GM13977 (cell line): ENCODE measurements at regions not wholly inside any gene's neighbourhood (a gene's known extent, or its start where the extent isn't known, plus 50 kb on each side); places are given as distances from the start of the nearest gene placed in this dataset.
"Not testable (repeated sequence)": the region's sequence is repeated elsewhere in the genome, so short reads cannot be mapped to it uniquely, and the experiment has no call there.

Source experiments
- DNase-seq: peaks from one replicate; pipeline ENCODE4 v3.0.0; 2012; ENCODE audit warnings: low spot score
- CTCF ChIP-seq: IDR thresholded peaks from 2 replicates; pipeline ENCODE4 v1.5.1; 2012; ENCODE audit warnings: mild to moderate bottlenecking, control low read depth; ENCODE audit not compliant: insufficient read depth; ENCODE audit errors: extremely low read depth, missing control alignments
- in situ Hi-C: fragments of 300-500 bp; cut with MboI; formaldehyde crosslinking; loops from one replicate; pipeline ENCODE4 v1.12.0; 2022; ENCODE audit warnings: low sequenced_read_pairs, low pct_unique_long_range_greater_than_20kb, mixed read lengths, inconsistent platforms; ENCODE audit not compliant: unreplicated experiment

GRCh38 chr13:54234607-54235006, 1206.0 kb downstream of the OLFM4 start:
- in situ Hi-C loops, result no loop called here
- TF ChIP-seq CTCF, result no peak
- no peak for DNase-seq

- no peak for DNase-seq
- TF ChIP-seq CTCF, result no peak
- in situ Hi-C loops, result no loop called here
These were observed 1213.1 kb downstream of the OLFM4 start for GRCh38 chr13:54241719-54242118.

GRCh38 chr13:54248306-54248705, 1219.7 kb downstream of the OLFM4 start:
- in situ Hi-C loops, result no loop called here
- DNase-seq, result no peak
- no peak for TF ChIP-seq CTCF

GRCh38 chr13:54261856-54262255, 1233.2 kb downstream of the OLFM4 start:
- in situ Hi-C loops, result no loop called here
- no peak for TF ChIP-seq CTCF
- DNase-seq, result no peak

GRCh38 chr13:54263868-54264267, 1235.3 kb downstream of the OLFM4 start:
- in situ Hi-C loops, result no loop called here
- DNase-seq, result no peak
- no peak for TF ChIP-seq CTCF

GRCh38 chr13:54267253-54267668, 1238.6 kb downstream of the OLFM4 start:
- DNase-seq, in situ Hi-C loops: not testable (repeated sequence)

GRCh38 chr13:54268013-54268695, 1239.5 kb downstream of the OLFM4 start:
- in situ Hi-C loops, DNase-seq: not testable (repeated sequence)
